GM21786 (cell line): ENCODE measurements at regions not wholly inside any gene's neighbourhood (a gene's known extent, or its start where the extent isn't known, plus 50 kb on each side); places are given as distances from the start of the nearest gene placed in this dataset.

Source experiments
- ATAC-seq: cut with Tn5 transposase; IDR thresholded peaks from one replicate; pipeline ENCODE4 v1.9.1; 2021; ENCODE audit not compliant: unreplicated experiment

- no peak for ATAC-seq
Observed at GRCh38 chr13:46947425-46948191, 50.8 kb upstream of the HTR2A start.
